ENCODE measurements at regions not wholly inside any gene's neighbourhood (a gene's known extent, or its start where the extent isn't known, plus 50 kb on each side); places are given as distances from the start of the nearest gene placed in this dataset.

DNA sequence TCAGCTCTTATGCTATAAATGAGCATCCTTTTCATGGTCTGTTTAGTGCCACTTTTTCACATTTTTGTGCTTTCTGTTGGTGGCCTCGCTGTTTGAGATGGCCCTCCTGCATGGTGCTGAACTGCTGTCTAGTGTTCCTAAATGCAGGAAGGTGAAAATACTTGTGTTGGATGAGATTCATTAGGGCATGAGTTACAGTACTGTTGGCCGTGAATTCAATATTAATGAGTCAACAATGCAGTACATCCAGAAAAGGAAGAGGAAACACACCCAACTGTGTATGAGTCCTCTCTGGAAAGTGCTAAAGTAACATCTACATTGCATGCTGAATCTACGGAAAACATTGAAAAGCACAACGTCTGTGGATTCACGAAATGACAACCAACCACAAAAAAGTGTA lies 124.0 kb downstream of the HERPUD2 start:
- Histone ChIP-seq H3K36me3 (ENCODE audit: control insufficient read depth in 2 of 2, extremely low read depth in 1 of 2, insufficient read depth in 2 of 2, low read length in 2 of 2) (no peaks in the 10 kb centered on the region), H4K20me1 (replicated peaks; ENCODE audit: control insufficient read depth, extremely low read depth, insufficient read depth, low read length) (no peaks in the 10 kb centered on the region), H2AFZ (ENCODE audit: low read depth, low read length) (no peak overlapping the region), H3K4me1 (ENCODE audit: control insufficient read depth, extremely low read depth, insufficient read depth, low read length) (no peaks in the 10 kb centered on the region), H3K27ac (ENCODE audit: insufficient read depth, low read depth, low read length) (no peak overlapping the region), H3K9ac (replicated peaks; ENCODE audit: extremely low read depth, insufficient read depth, low read length) (no peak overlapping the region), H3K9me1 (replicated peaks; ENCODE audit: control insufficient read depth, extremely low read depth, insufficient read depth, low read length) (no peaks in the 10 kb centered on the region), H3K27me3 (ENCODE audit: control insufficient read depth in 2 of 2, insufficient read depth in 2 of 2, low read length in 2 of 2) (no peaks in the 10 kb centered on the region), H3K79me2 (ENCODE audit: control insufficient read depth, insufficient read depth, low read length) (no peaks in the 10 kb centered on the region), H3K9me3 (replicated peaks; ENCODE audit: control insufficient read depth, insufficient read depth, low read length) (no peaks in the 10 kb centered on the region), H3K4me3 (replicated peaks in 1 of 3; ENCODE audit: insufficient read depth in 1 of 3, low read depth in 1 of 3, low read length in 3 of 3) (no peak overlapping the region), H3K4me2 (ENCODE audit: insufficient read depth, low read length) (no peak overlapping the region)
- CTCF ChIA-PET = no interaction called here
- no peak for TF ChIP-seq MYC (IDR thresholded peaks at IDR 0.05; ENCODE audit: low read depth, low read length)
- no peak for TF ChIP-seq MAX (IDR thresholded peaks at IDR 0.05; ENCODE audit: insufficient read depth, insufficient read length)
- no TSS peak for BruUV-seq (replicated peaks)
- intact Hi-C loops (cut with micrococcal nuclease) = no loop called here
- FAIRE-seq (no peak), DNase-seq (ENCODE audit: low read depth, low spot score) (no peak)
- dilution Hi-C loops (cut with MboI; ENCODE audit: extremely low pct_ligation_motif_present, low sequenced_read_pairs) = no loop called here
- POLR2A ChIA-PET = no interaction called here

DNA sequence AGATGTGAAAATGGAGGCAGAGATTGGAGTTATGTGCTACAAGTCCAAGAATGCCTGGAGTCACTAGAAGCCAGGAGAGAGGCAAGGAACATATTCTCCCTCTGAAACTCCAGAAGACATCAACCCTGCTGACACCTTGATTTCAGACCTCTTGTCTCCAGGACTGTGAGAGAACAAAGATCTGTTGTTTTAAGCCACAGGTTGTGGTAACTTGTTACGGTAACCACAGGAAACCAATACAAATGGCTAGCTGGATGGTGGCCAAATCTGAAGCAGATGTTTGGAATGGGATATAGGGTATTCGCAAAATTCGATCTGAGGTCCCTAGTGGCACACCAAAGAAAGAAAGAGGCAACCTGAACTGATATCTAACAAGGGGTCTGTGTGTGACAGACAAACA lies 129.0 kb downstream of the HERPUD2 start:
- Histone ChIP-seq H3K4me3 (replicated peaks in 1 of 3; ENCODE audit: insufficient read depth in 1 of 3, low read depth in 1 of 3, low read length in 3 of 3) (no peak overlapping the region), H3K79me2 (ENCODE audit: control insufficient read depth, insufficient read depth, low read length) (no peaks in the 10 kb centered on the region), H3K27ac (ENCODE audit: insufficient read depth, low read depth, low read length) (no peak overlapping the region), H3K4me1 (ENCODE audit: control insufficient read depth, extremely low read depth, insufficient read depth, low read length) (no peaks in the 10 kb centered on the region), H3K27me3 (ENCODE audit: control insufficient read depth in 2 of 2, insufficient read depth in 2 of 2, low read length in 2 of 2) (peaks cover 0 to 8% of the 10 kb centered on the region in 2 experiments), H3K36me3 (ENCODE audit: control insufficient read depth in 2 of 2, extremely low read depth in 1 of 2, insufficient read depth in 2 of 2, low read length in 2 of 2) (no peaks in the 10 kb centered on the region), H3K9me1 (replicated peaks; ENCODE audit: control insufficient read depth, extremely low read depth, insufficient read depth, low read length) (no peaks in the 10 kb centered on the region), H4K20me1 (replicated peaks; ENCODE audit: control insufficient read depth, extremely low read depth, insufficient read depth, low read length) (no peaks in the 10 kb centered on the region), H3K9ac (replicated peaks; ENCODE audit: extremely low read depth, insufficient read depth, low read length) (no peak overlapping the region), H2AFZ (ENCODE audit: low read depth, low read length) (no peak overlapping the region), H3K9me3 (replicated peaks; ENCODE audit: control insufficient read depth, insufficient read depth, low read length) (no peaks in the 10 kb centered on the region), H3K4me2 (ENCODE audit: insufficient read depth, low read length) (no peak overlapping the region)
- ChIA-PET CTCF (no interaction called here), POLR2A (no interaction called here)
- no peak for FAIRE-seq
- intact Hi-C loops (cut with micrococcal nuclease) (no loop called here), dilution Hi-C loops (cut with MboI; ENCODE audit: extremely low pct_ligation_motif_present, low sequenced_read_pairs) (no loop called here)
- TF ChIP-seq MYC (IDR thresholded peaks at IDR 0.05; ENCODE audit: low read depth, low read length) = no peak
- no peak for TF ChIP-seq POLR2AphosphoS5 (IDR thresholded peaks at IDR 0.05; ENCODE audit: insufficient read depth, low read depth, low read length)
- TF ChIP-seq EZH2 (IDR thresholded peaks at IDR 0.05; ENCODE audit: borderline replicate concordance, low read depth, low read length, severe bottlenecking) = no peak
- TF ChIP-seq FOS (IDR thresholded peaks at IDR 0.05; ENCODE audit: borderline replicate concordance, insufficient read depth, low read length) = no peak
- TF ChIP-seq MAX (IDR thresholded peaks at IDR 0.05; ENCODE audit: insufficient read depth, insufficient read length) = no peak
- no peak for TF ChIP-seq POLR2A (IDR thresholded peaks at IDR 0.05; ENCODE audit: low read depth, low read length)
- TF ChIP-seq JUN (IDR thresholded peaks at IDR 0.05; ENCODE audit: borderline replicate concordance, insufficient read depth, insufficient read length, low read depth) = no peak
- TF ChIP-seq GATA2 (IDR thresholded peaks at IDR 0.05; ENCODE audit: insufficient read depth, insufficient read length, low read depth, low read length) = no peak
- no peak for TF ChIP-seq CTCF (IDR thresholded peaks at IDR 0.05; ENCODE audit: extremely low read depth in 1 of 2, insufficient read depth in 1 of 2, low read depth in 1 of 2, low read length in 2 of 2)
- no TSS peak for BruUV-seq (replicated peaks)
- no peak for DNase-seq (ENCODE audit: low read depth, low spot score)
